MM.1S (cell line): ENCODE measurements at regions not wholly inside any gene's neighbourhood (a gene's known extent, or its start where the extent isn't known, plus 50 kb on each side); places are given as distances from the start of the nearest gene placed in this dataset.

Experiments
- DNase-seq: peaks from one replicate; pipeline ENCODE4 v3.0.0-alpha.2; 2015
- H2AFZ ChIP-seq: fragments of 300-600 bp; sonication (generic); 2 replicates; pipeline ENCODE4 v1.6.0; 2016; ENCODE audit warnings: antibody characterized with exemption, low read length
- H3F3A ChIP-seq: fragments of 300-600 bp; sonication (generic); 2 replicates; pipeline ENCODE4 v1.6.1; 2016; ENCODE audit warnings: mild to moderate bottlenecking, antibody characterized with exemption, low read length, moderate library complexity, mixed read lengths; ENCODE audit not compliant: insufficient read depth
- H3K27ac ChIP-seq: fragments of 300-600 bp; sonication (generic); 2 replicates; pipeline ENCODE4 v1.5.1; 2016; ENCODE audit warnings: mild to moderate bottlenecking, low read length
- H3K27me3 ChIP-seq: fragments of 300-600 bp; sonication (generic); replicated peaks from 2 replicates; pipeline ENCODE4 v1.6.0; 2016; ENCODE audit warnings: low read length; ENCODE audit not compliant: insufficient read depth
- H3K36me3 ChIP-seq: fragments of 300-600 bp; sonication (generic); replicated peaks from 2 replicates; pipeline ENCODE4 v1.6.1; 2016; ENCODE audit warnings: mild to moderate bottlenecking, low read length, mixed read lengths; ENCODE audit not compliant: insufficient read depth
- H3K4me1 ChIP-seq: fragments of 300-600 bp; sonication (generic); 2 replicates; pipeline ENCODE4 v1.6.1; 2016; ENCODE audit warnings: low read length, mixed read lengths
- H3K4me2 ChIP-seq: fragments of 300-600 bp; sonication (generic); 2 replicates; pipeline ENCODE4 v1.6.0; 2016; ENCODE audit warnings: low read depth, low read length
- H3K4me3 ChIP-seq: fragments of 300-600 bp; sonication (generic); 2 replicates; pipeline ENCODE4 v1.5.1; 2016; ENCODE audit warnings: low read length, mixed read lengths
- H3K79me2 ChIP-seq: fragments of 300-600 bp; sonication (generic); 2 replicates; pipeline ENCODE4 v1.6.1; 2016; ENCODE audit warnings: mixed run types, low read length, mixed read lengths
- H3K9ac ChIP-seq: fragments of 300-600 bp; sonication (generic); 2 replicates; pipeline ENCODE4 v1.6.1; 2016; ENCODE audit warnings: low read length, mixed read lengths
- H3K9me2 ChIP-seq: fragments of 300-600 bp; sonication (generic); replicated peaks from 2 replicates; pipeline ENCODE4 v1.6.1; 2016; ENCODE audit warnings: mild to moderate bottlenecking, low read length, mixed read lengths; ENCODE audit not compliant: insufficient read depth
- H3K9me3 ChIP-seq: fragments of 300-600 bp; sonication (generic); replicated peaks from 2 replicates; pipeline ENCODE4 v1.6.1; 2016; ENCODE audit warnings: mild to moderate bottlenecking, low read length, mixed read lengths; ENCODE audit not compliant: insufficient read depth
- H4K20me1 ChIP-seq: fragments of 300-600 bp; sonication (generic); 2 replicates; pipeline ENCODE4 v1.6.1; 2016; ENCODE audit warnings: mild to moderate bottlenecking, low read length, moderate library complexity, mixed read lengths; ENCODE audit not compliant: insufficient read depth
- EZH2 ChIP-seq: fragments of 300-600 bp; sonication (generic); optimal IDR thresholded peaks from 2 replicates; pipeline ENCODE3; 2017; ENCODE audit warnings: low read depth, mild to moderate bottlenecking, antibody characterized with exemption, low read length, mixed read lengths
- EZH2phosphoT487 ChIP-seq: fragments of 300-600 bp; sonication (generic); IDR thresholded peaks from 2 replicates; pipeline ENCODE4 v1.6.1; 2018; ENCODE audit warnings: antibody characterized with exemption, low read length
- TF ChIP-seq, protein P1 (sequence below): fragments of 300-600 bp; sonication (generic); IDR thresholded peaks from 2 replicates; pipeline ENCODE4 v1.5.1; 2016; ENCODE audit warnings: antibody characterized with exemption, low read length, mixed read lengths

- Histone ChIP-seq H3K4me2 (no peak overlapping the region), H2AFZ (no peak overlapping the region), H3F3A (no peaks in the 10 kb centered on the region), H3K4me3 (no peak overlapping the region), H3K4me1 (no peaks in the 10 kb centered on the region), H4K20me1 (no peaks in the 10 kb centered on the region), H3K27me3 (no peaks in the 10 kb centered on the region), H3K9ac (no peak overlapping the region), H3K27ac (no peak overlapping the region), H3K36me3 (no peaks in the 10 kb centered on the region), H3K9me3 (no peaks in the 10 kb centered on the region), H3K9me2 (no peaks in the 10 kb centered on the region), H3K79me2 (no peaks in the 10 kb centered on the region)
- no peak for TF ChIP-seq EZH2phosphoT487
- TF ChIP-seq EZH2, result no peak
- TF ChIP-seq, protein P1, sequence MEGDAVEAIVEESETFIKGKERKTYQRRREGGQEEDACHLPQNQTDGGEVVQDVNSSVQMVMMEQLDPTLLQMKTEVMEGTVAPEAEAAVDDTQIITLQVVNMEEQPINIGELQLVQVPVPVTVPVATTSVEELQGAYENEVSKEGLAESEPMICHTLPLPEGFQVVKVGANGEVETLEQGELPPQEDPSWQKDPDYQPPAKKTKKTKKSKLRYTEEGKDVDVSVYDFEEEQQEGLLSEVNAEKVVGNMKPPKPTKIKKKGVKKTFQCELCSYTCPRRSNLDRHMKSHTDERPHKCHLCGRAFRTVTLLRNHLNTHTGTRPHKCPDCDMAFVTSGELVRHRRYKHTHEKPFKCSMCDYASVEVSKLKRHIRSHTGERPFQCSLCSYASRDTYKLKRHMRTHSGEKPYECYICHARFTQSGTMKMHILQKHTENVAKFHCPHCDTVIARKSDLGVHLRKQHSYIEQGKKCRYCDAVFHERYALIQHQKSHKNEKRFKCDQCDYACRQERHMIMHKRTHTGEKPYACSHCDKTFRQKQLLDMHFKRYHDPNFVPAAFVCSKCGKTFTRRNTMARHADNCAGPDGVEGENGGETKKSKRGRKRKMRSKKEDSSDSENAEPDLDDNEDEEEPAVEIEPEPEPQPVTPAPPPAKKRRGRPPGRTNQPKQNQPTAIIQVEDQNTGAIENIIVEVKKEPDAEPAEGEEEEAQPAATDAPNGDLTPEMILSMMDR, result no peak
- DNase-seq, result no peak
Measured at GRCh38 chr10:78716043-78716660, 352.6 kb upstream of the ZMIZ1 start.

GRCh38 chr10:78717200-78717599 lies 351.6 kb upstream of the ZMIZ1 start:
- Histone ChIP-seq H3F3A (no peaks in the 10 kb centered on the region), H3K4me1 (no peaks in the 10 kb centered on the region), H3K79me2 (no peaks in the 10 kb centered on the region), H3K4me2 (no peak overlapping the region), H3K27me3 (no peaks in the 10 kb centered on the region), H3K4me3 (no peak overlapping the region), H3K9me2 (no peaks in the 10 kb centered on the region), H3K9me3 (no peaks in the 10 kb centered on the region), H2AFZ (no peak overlapping the region), H3K27ac (no peak overlapping the region), H3K9ac (no peak overlapping the region), H3K36me3 (no peaks in the 10 kb centered on the region), H4K20me1 (no peaks in the 10 kb centered on the region)
- TF ChIP-seq, protein P1, result no peak
- no peak for TF ChIP-seq EZH2phosphoT487
- TF ChIP-seq EZH2, result no peak
- DNase-seq, result no peak

GRCh38 chr10:78718032-78718572 lies 350.7 kb upstream of the ZMIZ1 start:
- H3K4me1 ChIP-seq, result no peaks in the 10 kb centered on the region
- no peaks in the 10 kb centered on the region for H3K36me3 ChIP-seq
- H3K9me2 ChIP-seq, result no peaks in the 10 kb centered on the region
- H2AFZ ChIP-seq, result no peak overlapping the region
- H3K27me3 ChIP-seq, result no peaks in the 10 kb centered on the region
- no peaks in the 10 kb centered on the region for H3K79me2 ChIP-seq
- H3K9me3 ChIP-seq, result no peaks in the 10 kb centered on the region
- no peak overlapping the region for H3K27ac ChIP-seq
- H3K9ac ChIP-seq, result no peak overlapping the region
- no peak overlapping the region for H3K4me3 ChIP-seq
- DNase-seq, result no peak
- no peaks in the 10 kb centered on the region for H3F3A ChIP-seq
- no peaks in the 10 kb centered on the region for H4K20me1 ChIP-seq
- TF ChIP-seq EZH2, result no peak
- TF ChIP-seq, protein P1, result no peak
- TF ChIP-seq EZH2phosphoT487, result no peak
- H3K4me2 ChIP-seq, result no peak overlapping the region
